Effector memory CD4-positive, alpha-beta T cell (primary cell): ENCODE measurements at regions not wholly inside any gene's neighbourhood (a gene's known extent, or its start where the extent isn't known, plus 50 kb on each side); places are given as distances from the start of the nearest gene placed in this dataset.

Experiments
- DNase-seq, 3 donors: peaks; one replicate each; pipeline ENCODE4 v3.0.0-alpha.2; 2020
- H3K27ac ChIP-seq: 2 replicates; pipeline ENCODE4 v1.7.0; 2013; ENCODE audit warnings: mild to moderate bottlenecking, low read length, moderate library complexity; ENCODE audit not compliant: insufficient read depth, poor library complexity, severe bottlenecking
- H3K27me3 ChIP-seq: replicated peaks from 2 replicates; pipeline ENCODE4 v1.7.0; 2013; ENCODE audit warnings: mild to moderate bottlenecking, low read length; ENCODE audit not compliant: insufficient read depth, control insufficient read depth, poor library complexity, severe bottlenecking
- H3K36me3 ChIP-seq: 2 replicates; pipeline ENCODE4 v1.7.0; 2013; ENCODE audit warnings: mild to moderate bottlenecking, low read length, moderate library complexity; ENCODE audit not compliant: control insufficient read depth, insufficient read depth
- H3K4me1 ChIP-seq: 2 replicates; pipeline ENCODE4 v1.7.0; 2013; ENCODE audit warnings: low read length, mild to moderate bottlenecking; ENCODE audit not compliant: control insufficient read depth, insufficient read depth, poor library complexity, severe bottlenecking
- H3K4me3 ChIP-seq: 2 replicates; pipeline ENCODE4 v1.7.0; 2013; ENCODE audit warnings: low read length, low read depth, mild to moderate bottlenecking; ENCODE audit not compliant: insufficient read depth, poor library complexity, severe bottlenecking
- H3K9me3 ChIP-seq: 2 replicates; pipeline ENCODE4 v1.7.0; 2013; ENCODE audit warnings: mild to moderate bottlenecking, low read length, moderate library complexity; ENCODE audit not compliant: control insufficient read depth

DNA sequence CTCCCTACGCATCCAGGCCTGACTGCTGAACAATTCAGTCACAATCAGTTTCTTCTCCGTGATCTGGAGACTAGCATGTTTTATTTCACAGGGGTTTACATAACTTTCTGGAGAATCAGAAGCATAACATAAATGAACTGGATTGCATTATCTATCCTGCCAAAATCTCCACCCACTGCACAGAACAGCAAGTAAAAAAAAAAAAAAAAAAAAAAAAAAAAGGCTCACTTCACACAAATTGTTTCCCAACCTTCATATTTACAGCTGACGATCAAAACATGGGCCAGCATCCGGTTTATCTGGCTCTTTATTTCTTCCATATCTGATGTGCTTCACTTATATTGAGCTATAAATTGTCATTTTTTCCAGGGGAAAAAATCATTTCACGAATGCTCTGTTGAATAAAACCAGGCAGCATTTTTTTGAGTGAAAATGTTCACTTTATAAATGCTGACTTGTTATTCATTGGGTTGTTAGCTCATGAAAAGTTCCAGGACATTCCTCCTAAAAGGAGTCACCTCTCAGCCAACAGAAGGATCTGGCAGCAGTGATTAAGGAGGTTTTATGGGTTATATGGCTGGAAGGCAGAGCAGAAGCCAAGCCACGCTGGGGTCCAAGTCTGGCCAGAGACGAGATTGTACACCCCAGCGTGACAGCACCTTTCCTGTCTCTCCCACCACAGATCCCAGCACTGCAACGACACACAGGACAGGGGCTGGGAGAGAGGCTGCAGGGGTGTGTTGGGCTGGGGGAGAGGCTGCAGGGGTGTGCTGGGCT lies 51.2 kb upstream of the GLI2 start:
- Histone ChIP-seq H3K4me1 (no peaks in the 10 kb centered on the region), H3K27me3 (no peaks in the 10 kb centered on the region), H3K9me3 (no peaks in the 10 kb centered on the region), H3K27ac (no peak overlapping the region), H3K36me3 (no peaks in the 10 kb centered on the region), H3K4me3 (no peak overlapping the region)
- no peak for DNase-seq

DNA sequence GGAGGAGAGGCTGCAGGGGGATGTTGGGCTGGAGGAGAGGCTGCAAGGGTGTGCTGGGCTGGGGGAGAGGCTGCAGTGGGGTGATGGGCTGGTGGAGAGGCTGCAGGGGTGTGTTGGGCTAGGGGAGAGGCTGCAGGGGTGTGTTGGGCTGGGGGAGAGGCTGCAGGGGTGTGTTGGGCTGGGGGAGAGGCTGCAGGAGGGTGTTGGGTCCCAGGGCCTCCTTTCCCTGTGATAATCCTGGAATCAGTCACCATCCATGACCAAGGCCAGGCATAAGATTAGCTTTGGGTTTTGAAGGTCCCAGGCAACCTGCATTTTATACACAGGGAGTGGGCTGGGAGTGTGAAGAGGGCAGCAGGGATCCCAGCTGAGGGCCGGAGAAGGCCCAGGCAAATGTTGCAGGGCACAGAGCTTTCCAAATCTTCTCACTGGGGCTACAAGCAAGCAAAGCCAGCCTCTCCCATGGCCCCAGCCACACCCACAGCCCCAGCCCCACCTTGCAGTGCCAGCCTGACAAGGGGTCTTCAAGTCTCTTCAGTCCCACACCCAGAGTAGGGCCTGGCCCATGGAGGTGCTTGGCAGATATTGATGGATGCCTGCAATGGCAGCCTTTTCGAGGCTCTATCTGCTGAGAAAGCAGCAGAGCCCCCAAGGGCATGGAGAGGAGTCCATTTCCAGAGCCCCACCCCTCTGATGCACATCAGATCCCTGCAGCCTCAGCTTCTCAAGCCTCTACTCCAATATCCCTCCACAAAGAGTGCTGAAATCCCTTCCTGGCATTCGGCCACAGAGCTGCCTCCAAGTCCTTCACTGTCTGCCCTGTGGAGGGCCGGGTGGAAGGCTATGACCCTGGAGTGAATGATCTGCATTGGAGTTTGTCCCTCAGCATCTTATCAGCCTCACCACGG lies 50.3 kb upstream of the GLI2 start:
- H3K36me3 ChIP-seq, result no peaks in the 10 kb centered on the region
- H3K27me3 ChIP-seq, result no peaks in the 10 kb centered on the region
- DNase-seq, result no peak
- H3K9me3 ChIP-seq, result no peaks in the 10 kb centered on the region
- H3K4me1 ChIP-seq, result no peaks in the 10 kb centered on the region
- no peak overlapping the region for H3K27ac ChIP-seq
- no peak overlapping the region for H3K4me3 ChIP-seq
